Loucy (cell line): ENCODE measurements at regions not wholly inside any gene's neighbourhood (a gene's known extent, or its start where the extent isn't known, plus 50 kb on each side); places are given as distances from the start of the nearest gene placed in this dataset.
"Not testable (repeated sequence)": the region's sequence is repeated elsewhere in the genome, so short reads cannot be mapped to it uniquely, and the experiment has no call there.

Experiments used
- EZH2phosphoT487 ChIP-seq: fragments of 200-600 bp; IDR thresholded peaks from 2 replicates; pipeline ENCODE4 v1.6.1; 2018; ENCODE audit warnings: antibody characterized with exemption, mild to moderate bottlenecking, moderate library complexity, borderline replicate concordance
- TF ChIP-seq, protein P1 (sequence below): fragments of 200-600 bp; sonication (generic); conservative IDR thresholded peaks from 2 replicates; pipeline ENCODE4 v1.5.1; 2014; ENCODE audit warnings: mild to moderate bottlenecking, antibody characterized with exemption, low read length

DNA sequence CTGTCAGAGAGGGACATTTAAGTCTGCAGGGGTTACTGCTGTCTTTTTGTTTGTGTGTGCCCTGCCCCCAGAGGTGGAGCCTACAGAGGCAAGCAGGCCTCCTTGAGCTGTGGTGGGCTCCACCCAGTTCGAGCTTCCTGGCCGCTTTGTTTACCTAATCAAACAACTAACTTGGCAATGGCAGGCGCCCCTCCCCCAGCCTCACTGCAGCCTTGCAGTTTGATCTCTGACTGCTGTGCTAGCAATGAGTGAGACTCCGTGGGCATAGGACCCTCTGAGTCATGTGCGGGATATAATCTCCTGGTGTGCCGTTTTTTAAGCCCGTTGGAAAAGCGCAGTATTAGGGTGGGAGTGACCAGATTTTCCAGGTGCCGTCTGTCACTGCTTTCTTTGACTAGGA is 216.8 kb upstream of the CDKN2B start:
- TF ChIP-seq, protein P1, sequence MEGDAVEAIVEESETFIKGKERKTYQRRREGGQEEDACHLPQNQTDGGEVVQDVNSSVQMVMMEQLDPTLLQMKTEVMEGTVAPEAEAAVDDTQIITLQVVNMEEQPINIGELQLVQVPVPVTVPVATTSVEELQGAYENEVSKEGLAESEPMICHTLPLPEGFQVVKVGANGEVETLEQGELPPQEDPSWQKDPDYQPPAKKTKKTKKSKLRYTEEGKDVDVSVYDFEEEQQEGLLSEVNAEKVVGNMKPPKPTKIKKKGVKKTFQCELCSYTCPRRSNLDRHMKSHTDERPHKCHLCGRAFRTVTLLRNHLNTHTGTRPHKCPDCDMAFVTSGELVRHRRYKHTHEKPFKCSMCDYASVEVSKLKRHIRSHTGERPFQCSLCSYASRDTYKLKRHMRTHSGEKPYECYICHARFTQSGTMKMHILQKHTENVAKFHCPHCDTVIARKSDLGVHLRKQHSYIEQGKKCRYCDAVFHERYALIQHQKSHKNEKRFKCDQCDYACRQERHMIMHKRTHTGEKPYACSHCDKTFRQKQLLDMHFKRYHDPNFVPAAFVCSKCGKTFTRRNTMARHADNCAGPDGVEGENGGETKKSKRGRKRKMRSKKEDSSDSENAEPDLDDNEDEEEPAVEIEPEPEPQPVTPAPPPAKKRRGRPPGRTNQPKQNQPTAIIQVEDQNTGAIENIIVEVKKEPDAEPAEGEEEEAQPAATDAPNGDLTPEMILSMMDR, result not testable (repeated sequence)
- not testable (repeated sequence) for TF ChIP-seq EZH2phosphoT487
